B cell (primary cell): ENCODE measurements at regions not wholly inside any gene's neighbourhood (a gene's known extent, or its start where the extent isn't known, plus 50 kb on each side); places are given as distances from the start of the nearest gene placed in this dataset.
A peak's percentile ranks its signal among the peaks of the same experiment; 100 is the strongest.

Experiments
- ATAC-seq: fragments of 200-7000 bp; cut with Tn5 transposase; one replicate; pipeline ENCODE4 v1.10.0; 2021; ENCODE audit warnings: low read depth, mild to moderate bottlenecking, moderate number of reproducible peaks, moderate library complexity
- CTCF ChIA-PET: fragments of 350-600 bp; sonication (Branson Sonifier 250); formaldehyde crosslinking; loops from one replicate; lab custom pipeline; 2021; ENCODE audit warnings: antibody characterized with exemption, inconsistent platforms; lab: Charles Lee
- POLR2A ChIA-PET: fragments of 350-600 bp; sonication (Branson Sonifier 250); formaldehyde crosslinking; loops from one replicate; lab custom pipeline; 2021; ENCODE audit warnings: antibody characterized with exemption; lab: Charles Lee
- DNase-seq: peaks from one replicate; pipeline ENCODE4 v3.0.0; 2013
- H2AFZ ChIP-seq: 2 replicates; pipeline ENCODE4 v1.6.1; 2012; ENCODE audit warnings: mild to moderate bottlenecking, low read depth, low read length; ENCODE audit not compliant: insufficient read depth, poor library complexity, severe bottlenecking
- H3K27ac ChIP-seq, 2 donors: 1 replicate in 1 of 2; 2 replicates in 1 of 2; pipeline ENCODE4 v1.5.1; 2012 to 2013; ENCODE audit warnings: low read length in 2 of 2, mild to moderate bottlenecking in 2 of 2, moderate library complexity in 1 of 2
- H3K27me3 ChIP-seq, 4 experiments: fragments of 200-600 bp in 1 of 4; sonication (generic) in 1 of 4; replicated peaks in 1 of 4; 1 replicate in 2 of 4; 2 replicates in 2 of 4; pipeline versions ENCODE4 v1.6.1 to v1.7.0; 2013 to 2016; ENCODE audit warnings: low read length in 3 of 4, mild to moderate bottlenecking in 2 of 4, mixed read lengths in 1 of 4, moderate library complexity in 1 of 4; ENCODE audit not compliant: insufficient read depth in 4 of 4, control insufficient read depth in 3 of 4; ENCODE audit errors: control extremely low read depth in 1 of 4
- H3K36me3 ChIP-seq, 2 experiments: replicated peaks in 1 of 2; 1 replicate in 1 of 2; 2 replicates in 1 of 2; pipeline versions ENCODE4 v1.6.1 to v1.7.1; 2013; ENCODE audit warnings: low read length in 1 of 2; ENCODE audit not compliant: insufficient read depth in 2 of 2, control insufficient read depth in 1 of 2; ENCODE audit errors: control extremely low read depth in 1 of 2, extremely low read depth in 1 of 2
- H3K4me1 ChIP-seq, 2 donors: fragments of 200-600 bp in 1 of 2; sonication (generic) in 1 of 2; 1 replicate in 1 of 2; 2 replicates in 1 of 2; pipeline versions ENCODE4 v1.5.1 to v1.6.1; 2013 to 2017; ENCODE audit warnings: low read length in 2 of 2; ENCODE audit not compliant: control insufficient read depth in 2 of 2, insufficient read depth in 2 of 2
- H3K4me2 ChIP-seq: replicated peaks from 2 replicates; pipeline ENCODE3; 2012; ENCODE audit warnings: mild to moderate bottlenecking, low read depth, low read length; ENCODE audit not compliant: poor library complexity, severe bottlenecking
- H3K4me3 ChIP-seq, 5 experiments: fragments of 200-600 bp in 1 of 5; sonication (generic) in 1 of 5; 1 replicate in 3 of 5; 2 replicates in 2 of 5; pipeline versions ENCODE4 v1.5.1 to v1.7.0; 2011 to 2016; ENCODE audit warnings: low read length in 4 of 5, mild to moderate bottlenecking in 4 of 5, low read depth in 2 of 5, control low read depth in 1 of 5, moderate library complexity in 1 of 5; ENCODE audit not compliant: insufficient read depth in 1 of 5; ENCODE audit errors: control extremely low read depth in 1 of 5, extremely low read depth in 1 of 5
- H3K79me2 ChIP-seq: fragments of 200-600 bp; sonication (generic); one replicate; pipeline ENCODE4 v1.6.0; 2016; ENCODE audit warnings: low read length; ENCODE audit not compliant: control insufficient read depth, insufficient read depth
- H3K9ac ChIP-seq: fragments of 200-600 bp; sonication (generic); 2 replicates; pipeline ENCODE4 v1.6.1; 2017; ENCODE audit warnings: mild to moderate bottlenecking, low read length, moderate library complexity
- H3K9me3 ChIP-seq, 3 donors: one replicate each; pipeline versions ENCODE4 v1.6.1 to v1.7.1; 2013; ENCODE audit warnings: low read length in 2 of 3; ENCODE audit not compliant: control insufficient read depth in 2 of 3, insufficient read depth in 1 of 3; ENCODE audit errors: control extremely low read depth in 1 of 3
- H4K20me1 ChIP-seq: 2 replicates; pipeline ENCODE4 v1.6.0; 2012; ENCODE audit warnings: mild to moderate bottlenecking, low read length; ENCODE audit not compliant: insufficient read depth, control insufficient read depth, poor library complexity, severe bottlenecking
- H3K27ac Mint-ChIP-seq: one replicate; pipeline ENCODE4 v1.8.0; 2021; ENCODE audit warnings: mixed read lengths
- H3K27me3 Mint-ChIP-seq: one replicate; pipeline ENCODE4 v1.8.0; 2021; ENCODE audit warnings: mixed read lengths
- H3K4me1 Mint-ChIP-seq: one replicate; pipeline ENCODE4 v1.8.0; 2021; ENCODE audit warnings: mixed read lengths
- H3K4me3 Mint-ChIP-seq: one replicate; pipeline ENCODE4 v1.8.0; 2021; ENCODE audit warnings: mixed read lengths
- H3K9me3 Mint-ChIP-seq: one replicate; pipeline ENCODE4 v1.8.0; 2022; ENCODE audit warnings: mixed read lengths; ENCODE audit not compliant: insufficient read depth
- CTCF ChIP-seq: fragments of 200-600 bp; IDR thresholded peaks from one replicate; pipeline ENCODE4 v1.8.0; 2022; ENCODE audit warnings: antibody characterized with exemption, mild to moderate bottlenecking
- EZH2 ChIP-seq: IDR thresholded peaks from 2 replicates; pipeline ENCODE4 v1.6.1; 2012; ENCODE audit warnings: borderline replicate concordance, low read depth, mild to moderate bottlenecking, moderate library complexity, low read length; ENCODE audit not compliant: insufficient read depth, poor library complexity, severe bottlenecking
- WGBS: methylation state at CpG from one replicate; pipeline ENCODE4 v1.1.5; 2013; ENCODE audit warnings: missing lambda C conversion rate; ENCODE audit not compliant: insufficient coverage; 5-methylcytosine and 5-hydroxymethylcytosine counted together
- intact Hi-C: fragments of 100-400 bp; cut with micrococcal nuclease; formaldehyde crosslinking; loops from one replicate; pipeline ENCODE4 v1.10.0; 2022

- Histone ChIP-seq H3K79me2 (no peaks in the 10 kb centered on the region), H3K9ac (peak overlapping the region; percentile 33), H3K4me2 (peak overlapping the region; percentile 72), H3K27ac (peak overlapping the region; percentile 77 to 79), H4K20me1 (no peaks in the 10 kb centered on the region), H2AFZ (peak overlapping the region; percentile 80), H3K4me3 (peak overlapping the region in 2 of 5 experiments; percentile 1 to 10), H3K27me3 (no peaks in the 10 kb centered on the region), H3K9me3 (no peaks in the 10 kb centered on the region), H3K4me1 (peaks cover 40 to 51% of the 10 kb centered on the region in 2 donors), H3K36me3 (no peaks in the 10 kb centered on the region)
- peak overlapping the region; percentile 72 for H3K4me3 Mint-ChIP-seq
- DNase-seq (peak; percentile 36), ATAC-seq (no peak)
- no peaks in the 10 kb centered on the region for H3K27me3 Mint-ChIP-seq
- H3K27ac Mint-ChIP-seq = peak overlapping the region; percentile 88
- intact Hi-C loops = loop anchor here (2.0 to 5.0 kb wide), 4 partner anchors 14 to 46 kb away; no protein-coding TSS in a partner anchor
- H3K9me3 Mint-ChIP-seq = no peaks in the 10 kb centered on the region
- H3K4me1 Mint-ChIP-seq = peaks cover 42% of the 10 kb centered on the region
- ChIA-PET POLR2A (interaction anchor here (0.6 to 1.4 kb wide), 4 partner anchors 46 to 209 kb away, joined by 3 read pairs; partner anchors contain the start of gene ZNF217), CTCF (interaction anchor here (1.1 kb wide), 1 partner anchor 16 kb away, joined by 3 read pairs; no protein-coding TSS in a partner anchor)
- 25% methylated on average over 4 of the region's 6 CpGs for WGBS
- TF ChIP-seq CTCF = no peak
- TF ChIP-seq EZH2 = no peak
These were observed 113.1 kb upstream of the ZNF217 start for GRCh38 chr20:53706466-53707370.

GRCh38 chr20:53706008-53706465 lies 112.4 kb upstream of the ZNF217 start:
- intact Hi-C loops = loop anchor here (2.0 to 5.0 kb wide), 4 partner anchors 15 to 46 kb away; no protein-coding TSS in a partner anchor
- Histone ChIP-seq H3K79me2 (no peaks in the 10 kb centered on the region), H2AFZ (peak overlapping the region; percentile 80), H3K27me3 (no peaks in the 10 kb centered on the region), H3K36me3 (no peaks in the 10 kb centered on the region), H3K4me3 (no peak overlapping the region), H3K4me1 (peaks cover 35 to 46% of the 10 kb centered on the region in 2 donors), H3K27ac (peak overlapping the region; percentile 77 to 79), H4K20me1 (no peaks in the 10 kb centered on the region), H3K9me3 (no peaks in the 10 kb centered on the region), H3K9ac (peak overlapping the region; percentile 33), H3K4me2 (peak overlapping the region; percentile 72)
- ATAC-seq = no peak
- Mint-ChIP-seq H3K27ac (peak overlapping the region; percentile 38), H3K4me1 (peaks cover 39% of the 10 kb centered on the region), H3K9me3 (no peaks in the 10 kb centered on the region), H3K4me3 (no peak overlapping the region), H3K27me3 (no peaks in the 10 kb centered on the region)
- no peak for DNase-seq
- CTCF ChIA-PET = interaction anchor here (0.6 to 1.1 kb wide), 2 partner anchors 15 to 111 kb away, joined by 3 to 4 read pairs; no protein-coding TSS in a partner anchor
- WGBS = no CpG with 5 or more reads among the region's 2 CpGs
- POLR2A ChIA-PET = interaction anchor here (0.6 kb wide), 1 partner anchor 209 kb away, joined by 3 read pairs; no protein-coding TSS in a partner anchor
- TF ChIP-seq EZH2 = no peak
- no peak for TF ChIP-seq CTCF
